ENCODE measurements at regions not wholly inside any gene's neighbourhood (a gene's known extent, or its start where the extent isn't known, plus 50 kb on each side); places are given as distances from the start of the nearest gene placed in this dataset.

- no peak for TF ChIP-seq ZFX (IDR thresholded peaks at IDR 0.05; ENCODE audit: borderline replicate concordance)
- TF ChIP-seq, protein P1, sequence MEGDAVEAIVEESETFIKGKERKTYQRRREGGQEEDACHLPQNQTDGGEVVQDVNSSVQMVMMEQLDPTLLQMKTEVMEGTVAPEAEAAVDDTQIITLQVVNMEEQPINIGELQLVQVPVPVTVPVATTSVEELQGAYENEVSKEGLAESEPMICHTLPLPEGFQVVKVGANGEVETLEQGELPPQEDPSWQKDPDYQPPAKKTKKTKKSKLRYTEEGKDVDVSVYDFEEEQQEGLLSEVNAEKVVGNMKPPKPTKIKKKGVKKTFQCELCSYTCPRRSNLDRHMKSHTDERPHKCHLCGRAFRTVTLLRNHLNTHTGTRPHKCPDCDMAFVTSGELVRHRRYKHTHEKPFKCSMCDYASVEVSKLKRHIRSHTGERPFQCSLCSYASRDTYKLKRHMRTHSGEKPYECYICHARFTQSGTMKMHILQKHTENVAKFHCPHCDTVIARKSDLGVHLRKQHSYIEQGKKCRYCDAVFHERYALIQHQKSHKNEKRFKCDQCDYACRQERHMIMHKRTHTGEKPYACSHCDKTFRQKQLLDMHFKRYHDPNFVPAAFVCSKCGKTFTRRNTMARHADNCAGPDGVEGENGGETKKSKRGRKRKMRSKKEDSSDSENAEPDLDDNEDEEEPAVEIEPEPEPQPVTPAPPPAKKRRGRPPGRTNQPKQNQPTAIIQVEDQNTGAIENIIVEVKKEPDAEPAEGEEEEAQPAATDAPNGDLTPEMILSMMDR (IDR thresholded peaks at IDR 0.05), result no peak
- H3K27ac ChIP-seq, result no peak overlapping the region
Observed at GRCh38 chr12:111228916-111229666, 139.8 kb downstream of the PHETA1 start.

DNA sequence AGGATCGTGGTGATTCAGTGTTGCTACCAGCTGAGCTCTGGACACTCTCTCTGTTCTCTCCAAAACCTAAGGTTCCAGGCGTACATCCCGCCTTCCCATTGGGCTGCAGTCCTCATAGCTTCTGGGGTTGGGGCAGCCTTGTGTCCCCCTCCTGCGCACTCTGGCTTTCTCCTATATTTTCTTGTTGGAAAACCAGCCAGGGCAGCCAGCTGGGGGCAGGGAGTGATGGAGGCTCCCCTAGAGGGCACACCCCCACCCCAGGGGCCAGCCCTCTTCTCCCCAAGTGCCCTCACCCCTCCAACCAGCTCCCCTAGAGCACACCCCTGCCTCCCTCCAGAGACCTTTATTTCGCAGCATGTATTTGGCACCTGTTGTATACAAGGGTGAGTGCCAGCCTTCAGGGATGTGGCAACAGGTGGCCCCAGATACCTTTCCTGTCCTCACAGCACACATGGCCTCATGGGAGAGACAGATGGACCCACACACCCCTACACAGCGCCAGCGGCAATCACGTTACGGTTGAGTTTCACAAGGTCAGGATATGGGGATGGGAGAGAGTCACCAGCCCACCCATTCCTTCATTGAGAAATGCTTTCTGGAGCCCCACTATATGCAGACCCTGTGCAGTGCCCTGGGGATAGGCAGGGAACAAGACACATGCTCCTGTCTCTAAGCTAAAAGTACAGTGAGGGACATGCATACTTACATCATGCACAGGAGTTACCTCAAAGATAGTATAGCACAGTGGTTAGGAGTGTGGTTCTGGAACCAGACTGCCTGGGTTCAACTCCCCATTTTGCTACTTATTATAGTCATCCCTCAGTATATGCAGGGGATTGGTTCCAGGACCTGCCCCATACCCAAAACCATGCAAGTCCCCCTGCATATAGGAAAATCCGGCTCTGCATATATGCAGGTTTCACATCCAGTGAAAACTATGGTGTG lies 141.1 kb downstream of the PHETA1 start:
- no peak overlapping the region for H3K27ac ChIP-seq
- no peak for TF ChIP-seq ZFX (IDR thresholded peaks at IDR 0.05; ENCODE audit: borderline replicate concordance)
- TF ChIP-seq, protein P1 (IDR thresholded peaks at IDR 0.05), result no peak

- H3K27ac ChIP-seq, result no peak overlapping the region
- no peak for TF ChIP-seq ZFX (IDR thresholded peaks at IDR 0.05; ENCODE audit: borderline replicate concordance)
- TF ChIP-seq, protein P1 (IDR thresholded peaks at IDR 0.05), result no peak
Observed at GRCh38 chr12:111226680-111227079, 142.2 kb downstream of the PHETA1 start.

DNA sequence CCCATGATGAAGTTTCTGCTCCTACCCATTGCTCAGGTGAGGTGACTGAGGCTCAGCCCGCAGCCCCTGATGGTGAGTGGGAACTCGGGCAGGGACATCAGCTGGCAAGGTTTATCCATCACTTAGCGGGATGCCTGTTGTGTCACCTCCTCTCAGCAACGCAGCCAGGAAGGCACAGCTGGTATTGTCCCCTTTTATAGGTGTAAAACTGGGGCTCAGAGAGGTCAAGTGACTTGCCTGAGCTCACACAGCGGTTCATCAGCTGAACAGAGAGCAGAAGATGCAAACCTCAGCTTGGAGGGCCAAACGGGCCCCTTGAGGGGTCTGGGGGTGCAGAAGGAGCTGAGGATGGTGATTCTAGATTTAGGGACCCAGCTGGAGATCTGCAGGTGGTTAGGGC lies 143.6 kb downstream of the PHETA1 start:
- TF ChIP-seq ZFX (IDR thresholded peaks at IDR 0.05; ENCODE audit: borderline replicate concordance), result no peak
- H3K27ac ChIP-seq, result no peak overlapping the region

DNA sequence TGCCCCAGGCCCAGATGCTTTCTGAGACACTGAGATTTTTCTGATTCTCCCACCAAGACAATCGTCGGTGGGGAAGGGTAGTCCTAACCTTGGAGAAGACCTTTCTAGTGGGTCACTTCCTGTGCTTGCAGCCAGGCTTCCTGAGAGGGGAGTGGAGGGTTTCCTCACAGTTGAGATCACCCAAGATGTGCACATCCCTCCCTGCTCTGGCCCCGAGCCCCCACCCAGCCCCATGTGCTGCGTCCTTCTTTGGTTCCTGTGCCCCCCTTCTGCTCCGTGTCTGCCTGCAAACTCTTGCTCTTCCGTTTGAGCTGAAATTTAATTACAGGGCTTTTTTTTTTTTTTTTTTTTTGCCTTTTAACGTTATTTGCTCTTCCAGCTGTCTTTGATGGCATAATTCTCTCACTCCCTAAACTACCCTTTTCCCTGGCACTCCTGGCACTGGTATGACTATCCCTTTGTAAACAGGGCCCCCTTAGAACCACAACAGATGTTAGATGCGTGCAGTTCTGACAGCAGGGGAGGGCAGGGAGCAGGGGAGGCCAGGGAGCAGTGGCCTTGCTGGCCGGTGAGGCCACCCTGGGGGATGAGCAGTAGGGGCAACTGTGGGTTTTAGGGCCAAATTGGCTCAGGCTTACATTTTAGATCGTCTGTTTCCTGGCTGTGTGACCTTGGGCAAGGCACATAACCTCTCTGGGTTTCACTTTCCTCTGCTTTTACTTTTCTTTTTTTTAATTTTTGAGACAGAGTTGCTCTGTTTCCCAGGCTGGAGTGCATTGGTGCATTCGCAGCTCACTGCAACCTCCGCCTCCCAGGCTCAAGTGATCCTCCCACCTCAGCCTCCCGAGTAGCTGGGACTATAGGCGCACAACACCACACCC lies 144.5 kb downstream of the PHETA1 start:
- no peak overlapping the region for H3K27ac ChIP-seq
- TF ChIP-seq, protein P1 (IDR thresholded peaks at IDR 0.05), result no peak
- TF ChIP-seq ZFX (IDR thresholded peaks at IDR 0.05; ENCODE audit: borderline replicate concordance), result no peak

DNA sequence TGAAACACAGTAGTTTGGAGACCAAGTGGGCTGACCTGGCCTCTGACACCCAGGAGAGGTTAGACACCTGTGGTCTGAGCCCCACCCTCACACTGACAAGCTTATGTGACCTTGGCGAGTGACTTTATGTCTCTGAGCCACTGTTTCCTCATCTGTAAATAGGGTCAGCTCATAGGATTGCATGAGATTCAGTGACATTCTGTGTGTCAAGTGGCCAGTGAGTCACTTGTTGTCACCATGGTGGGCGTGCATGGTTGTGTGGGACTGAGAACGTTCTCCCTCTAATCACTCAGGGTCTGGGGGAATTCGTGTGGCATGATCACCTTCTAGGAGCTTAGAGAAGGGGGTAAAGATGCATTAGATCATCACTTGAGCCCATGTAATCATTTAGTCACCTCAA lies 146.4 kb downstream of the PHETA1 start:
- TF ChIP-seq, protein P1 (IDR thresholded peaks at IDR 0.05), result no peak
- no peak for TF ChIP-seq ZFX (IDR thresholded peaks at IDR 0.05; ENCODE audit: borderline replicate concordance)
- no peak overlapping the region for H3K27ac ChIP-seq

GRCh38 chr12:111222027-111222414 lies 146.9 kb downstream of the PHETA1 start:
- H3K27ac ChIP-seq, result no peak overlapping the region
- TF ChIP-seq, protein P1 (IDR thresholded peaks at IDR 0.05), result no peak
- TF ChIP-seq ZFX (IDR thresholded peaks at IDR 0.05; ENCODE audit: borderline replicate concordance), result no peak
